OCI-LY3 (cell line): ENCODE measurements at regions not wholly inside any gene's neighbourhood (a gene's known extent, or its start where the extent isn't known, plus 50 kb on each side); places are given as distances from the start of the nearest gene placed in this dataset.

Experiments used
- CTCF ChIP-seq: fragments of 200-600, 300-600 bp; sonication (generic); IDR thresholded peaks from 2 replicates; pipeline ENCODE4 v1.5.1; 2014; ENCODE audit warnings: antibody characterized with exemption, low read length, low read depth
- EZH2phosphoT487 ChIP-seq: fragments of 200-600 bp; shearing (Covaris generic); IDR thresholded peaks from 2 replicates; pipeline ENCODE4 v1.6.1; 2018; ENCODE audit warnings: antibody characterized with exemption, mixed run types, low read depth

- TF ChIP-seq CTCF: no peak
- TF ChIP-seq EZH2phosphoT487: no peak
These were observed 283.9 kb upstream of the SPHKAP start for GRCh38 chr2:228465408-228465807.
